GM12864 (cell line): ENCODE measurements at regions not wholly inside any gene's neighbourhood (a gene's known extent, or its start where the extent isn't known, plus 50 kb on each side); places are given as distances from the start of the nearest gene placed in this dataset.
A peak's percentile ranks its signal among the peaks of the same experiment; 100 is the strongest.

Experiments used
- DNase-seq: peaks from one replicate; pipeline ENCODE4 v3.0.0-alpha.2; 2011; ENCODE audit warnings: low read depth
- H3K4me3 ChIP-seq: 2 replicates; pipeline ENCODE4 v1.5.1; 2011; ENCODE audit warnings: mild to moderate bottlenecking, low read depth, low read length, control low read depth
- TF ChIP-seq, protein P1 (sequence below): IDR thresholded peaks from 2 replicates; pipeline ENCODE4 v1.5.1; 2011; ENCODE audit warnings: low read depth, mild to moderate bottlenecking, moderate library complexity, low read length, control low read depth, inconsistent platforms; ENCODE audit errors: missing control alignments

DNA sequence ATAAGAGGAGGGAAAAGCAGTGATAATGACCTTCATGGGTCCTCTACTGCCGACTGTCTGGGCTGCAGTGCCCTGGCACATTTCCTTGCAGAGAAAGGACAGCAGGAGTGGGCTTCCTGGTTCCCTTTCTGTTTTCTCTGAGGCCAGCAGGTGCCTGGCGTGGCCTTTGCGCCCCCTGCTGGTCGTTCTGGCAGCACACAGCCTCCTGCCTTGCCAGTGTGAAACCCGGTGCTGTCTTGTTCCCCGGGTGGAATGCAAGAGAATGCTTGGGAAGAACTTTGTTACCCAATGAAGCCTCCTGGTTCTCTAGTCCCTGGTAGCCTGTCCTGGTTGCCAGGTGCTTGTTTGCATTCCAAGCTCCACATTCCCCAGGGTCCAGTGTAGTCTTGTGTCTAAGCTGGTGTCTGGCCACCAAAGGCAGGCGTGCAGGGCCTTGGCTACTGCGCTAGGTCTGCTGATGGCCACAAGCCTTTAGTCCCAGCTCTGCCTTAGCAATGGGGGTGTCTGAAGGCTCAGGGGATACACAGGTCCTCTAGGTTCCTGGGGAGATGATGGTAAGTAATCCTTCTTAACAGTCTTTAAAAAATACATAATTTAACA, 1392.4 kb upstream of the TMEM132C start:
- TF ChIP-seq, protein P1, sequence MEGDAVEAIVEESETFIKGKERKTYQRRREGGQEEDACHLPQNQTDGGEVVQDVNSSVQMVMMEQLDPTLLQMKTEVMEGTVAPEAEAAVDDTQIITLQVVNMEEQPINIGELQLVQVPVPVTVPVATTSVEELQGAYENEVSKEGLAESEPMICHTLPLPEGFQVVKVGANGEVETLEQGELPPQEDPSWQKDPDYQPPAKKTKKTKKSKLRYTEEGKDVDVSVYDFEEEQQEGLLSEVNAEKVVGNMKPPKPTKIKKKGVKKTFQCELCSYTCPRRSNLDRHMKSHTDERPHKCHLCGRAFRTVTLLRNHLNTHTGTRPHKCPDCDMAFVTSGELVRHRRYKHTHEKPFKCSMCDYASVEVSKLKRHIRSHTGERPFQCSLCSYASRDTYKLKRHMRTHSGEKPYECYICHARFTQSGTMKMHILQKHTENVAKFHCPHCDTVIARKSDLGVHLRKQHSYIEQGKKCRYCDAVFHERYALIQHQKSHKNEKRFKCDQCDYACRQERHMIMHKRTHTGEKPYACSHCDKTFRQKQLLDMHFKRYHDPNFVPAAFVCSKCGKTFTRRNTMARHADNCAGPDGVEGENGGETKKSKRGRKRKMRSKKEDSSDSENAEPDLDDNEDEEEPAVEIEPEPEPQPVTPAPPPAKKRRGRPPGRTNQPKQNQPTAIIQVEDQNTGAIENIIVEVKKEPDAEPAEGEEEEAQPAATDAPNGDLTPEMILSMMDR, result peak; percentile 94
- no peak for DNase-seq
- no peak overlapping the region for H3K4me3 ChIP-seq

- TF ChIP-seq, protein P1, result no peak
- no peak overlapping the region for H3K4me3 ChIP-seq
- no peak for DNase-seq
Measured at GRCh38 chr12:126879842-126880241, 1387.1 kb upstream of the TMEM132C start.

DNA sequence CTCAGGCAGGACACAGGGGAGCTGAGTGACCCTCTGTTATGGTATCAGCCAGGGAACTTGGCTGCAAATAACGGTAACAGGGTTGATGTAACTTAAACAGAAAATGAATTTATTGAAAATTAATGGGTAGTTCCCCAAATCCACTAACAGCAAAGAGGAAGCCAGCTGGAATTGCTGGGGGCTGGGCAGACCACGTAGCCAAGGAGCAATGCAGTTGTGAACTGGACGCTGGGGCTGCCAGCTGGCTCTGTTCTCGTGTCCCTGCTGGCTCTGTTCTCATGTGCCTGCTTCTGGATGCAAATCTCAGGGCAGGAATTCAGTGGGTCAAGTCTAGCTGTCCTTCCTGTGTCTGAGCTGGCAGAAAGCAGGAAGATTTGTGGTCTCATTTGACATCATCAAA, 1383.3 kb upstream of the TMEM132C start:
- no peak for DNase-seq
- TF ChIP-seq, protein P1, result no peak
- no peak overlapping the region for H3K4me3 ChIP-seq

DNA sequence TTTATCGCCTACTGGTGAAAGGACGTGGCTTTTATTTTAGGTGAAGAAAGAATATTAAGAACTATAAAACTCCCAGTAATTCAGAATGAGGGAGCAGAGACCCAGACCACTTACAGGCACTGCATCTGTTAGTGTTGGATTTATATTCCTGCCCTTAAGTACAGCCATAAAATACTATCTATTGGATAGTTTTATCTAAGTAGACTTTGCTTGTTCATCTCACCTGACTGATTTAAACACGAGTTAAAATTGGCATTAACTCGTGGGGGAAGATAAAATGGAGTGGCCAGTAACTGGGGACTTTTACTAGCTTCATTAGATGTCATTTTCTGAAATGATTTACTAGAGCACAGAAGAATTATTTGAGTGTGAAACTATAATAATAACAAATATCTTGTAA, 1377.5 kb upstream of the TMEM132C start:
- TF ChIP-seq, protein P1, result no peak
- no peak for DNase-seq
- H3K4me3 ChIP-seq, result no peak overlapping the region

- TF ChIP-seq, protein P1, result no peak
- no peak overlapping the region for H3K4me3 ChIP-seq
Measured at GRCh38 chr12:126890097-126890496, 1376.9 kb upstream of the TMEM132C start.

DNA sequence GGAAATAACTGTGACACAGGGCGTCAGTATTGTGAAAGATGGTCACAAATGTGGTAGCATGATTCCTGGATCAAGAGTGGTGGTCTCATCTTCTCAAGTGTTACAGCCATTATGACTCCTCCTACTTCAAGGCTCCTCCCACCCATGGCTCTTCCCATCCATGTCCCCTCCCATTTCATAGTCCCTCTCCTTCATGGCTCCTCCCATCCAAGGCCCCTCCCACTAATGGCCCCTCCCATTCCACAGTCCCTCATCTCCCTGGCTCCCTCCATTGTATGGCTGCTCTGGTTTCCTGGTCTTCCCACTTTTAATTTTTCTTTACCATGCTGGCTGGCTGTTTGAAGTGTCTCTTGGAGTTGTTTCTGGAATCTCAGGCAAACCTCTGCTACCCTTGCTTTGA, 1375.2 kb upstream of the TMEM132C start:
- H3K4me3 ChIP-seq, result no peak overlapping the region
- TF ChIP-seq, protein P1, result no peak
- no peak for DNase-seq

More at GRCh38 chr12:126890097-126890496, 1376.9 kb upstream of the TMEM132C start:
- DNase-seq, result no peak
